Left hindlimb (tissue), 1 donor: ENCODE measurements at regions not wholly inside any gene's neighbourhood (a gene's known extent, or its start where the extent isn't known, plus 50 kb on each side); places are given as distances from the start of the nearest gene placed in this dataset.

Experiments used
- DNase-seq: peaks from one replicate; pipeline ENCODE4 v3.0.0-alpha.2; 2018

DNA sequence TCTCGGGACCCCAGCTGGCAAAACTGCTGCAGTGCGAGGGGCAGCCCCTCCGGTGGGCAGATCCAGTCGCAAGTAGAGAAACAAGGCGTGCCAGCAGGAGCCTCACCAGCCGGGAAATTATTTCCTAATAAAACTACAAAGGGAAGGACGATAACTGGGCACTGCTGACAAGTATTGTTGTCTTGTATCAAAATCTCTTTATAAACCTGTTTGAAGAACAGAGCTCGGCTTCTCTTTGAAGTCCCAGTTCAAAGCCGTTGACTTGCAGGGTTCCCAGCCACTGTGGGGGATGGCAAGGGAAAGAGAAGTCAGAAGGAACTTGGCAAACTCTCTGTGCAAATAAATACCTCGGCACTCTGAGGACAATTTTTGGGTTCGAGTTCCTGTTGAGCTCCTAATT is 504.5 kb downstream of the CD83 start:
- no peak for DNase-seq

DNA sequence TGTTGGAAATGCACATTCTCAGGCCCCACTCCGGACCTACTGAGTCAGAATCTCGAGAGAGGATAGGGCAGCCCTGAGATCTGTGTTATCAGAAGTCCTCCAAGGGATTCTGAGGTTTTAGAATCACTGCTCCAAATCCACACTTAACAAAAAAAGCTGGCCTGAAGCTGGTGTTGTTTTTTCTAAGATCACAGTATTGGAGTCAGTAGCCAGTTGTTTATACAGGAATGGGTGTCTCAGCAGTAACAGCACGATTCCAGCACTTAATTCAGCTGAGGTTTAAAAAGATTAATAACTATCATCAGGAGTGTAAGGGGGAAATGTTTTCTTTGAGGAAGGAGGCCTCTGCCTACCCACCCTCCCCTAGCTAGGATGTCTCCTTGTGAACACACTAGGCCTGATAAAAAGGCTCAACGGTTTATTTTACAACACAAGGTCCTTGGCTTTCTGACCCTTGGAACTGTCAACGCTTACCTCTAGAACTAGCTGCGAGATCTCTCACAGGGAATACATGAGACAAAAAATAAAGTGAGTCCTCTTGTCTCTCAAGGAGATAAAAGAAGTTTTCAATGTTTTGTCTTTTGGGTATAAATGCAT is 505.4 kb downstream of the CD83 start:
- no peak for DNase-seq

DNA sequence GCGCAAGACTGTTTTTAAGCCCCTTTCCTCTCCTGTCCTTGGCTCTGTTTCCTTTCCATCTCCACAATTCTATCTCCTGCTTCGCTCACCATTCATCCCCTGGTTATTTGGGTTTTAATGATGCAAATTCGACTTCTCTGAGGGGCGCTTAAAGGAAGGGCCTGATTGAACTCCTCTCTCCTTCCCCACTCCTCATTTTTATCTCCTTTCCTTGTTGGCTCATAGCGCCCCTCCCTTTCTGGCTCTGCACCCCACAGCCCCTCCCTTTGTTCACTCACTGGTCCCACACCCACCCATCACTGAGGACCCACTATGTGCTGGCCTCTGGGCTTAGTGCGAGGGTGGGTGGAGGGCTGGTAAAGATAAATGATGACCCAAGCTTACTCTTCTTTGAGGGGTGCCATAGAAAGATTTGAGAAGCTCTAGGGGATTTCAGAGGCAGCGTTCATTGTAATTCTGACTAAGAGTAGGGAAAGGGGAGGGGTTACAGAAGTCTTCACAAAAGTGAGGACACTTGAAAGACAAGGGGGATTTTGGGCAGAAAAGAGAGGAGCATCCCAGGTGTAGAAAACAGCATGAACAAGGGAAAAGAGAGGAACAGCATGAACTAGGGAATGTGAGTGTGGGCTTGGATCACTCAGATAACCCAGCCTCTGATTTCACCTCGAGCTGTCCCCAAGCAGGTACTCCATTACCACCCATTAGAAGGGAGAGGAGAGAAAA is 507.8 kb downstream of the CD83 start:
- DNase-seq, result no peak

DNA sequence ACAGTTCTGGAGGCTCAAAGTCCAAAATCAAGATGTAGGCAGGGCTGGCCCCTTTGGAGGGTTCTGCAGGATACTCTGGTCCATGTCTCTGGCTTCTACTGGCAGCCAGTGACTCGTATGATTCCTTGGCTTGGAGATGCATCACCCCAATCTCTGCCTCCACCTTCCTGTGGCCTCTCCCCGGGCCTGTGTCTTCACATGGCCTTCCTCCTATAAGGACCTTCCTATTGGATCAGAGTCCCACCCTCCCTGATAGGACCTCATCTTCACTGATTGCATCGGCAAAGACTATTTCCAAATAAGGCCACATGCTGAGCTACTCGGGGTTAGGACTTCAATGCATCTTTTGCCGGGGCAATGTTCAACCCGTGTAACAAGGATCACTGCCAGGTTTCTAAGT is 509.0 kb downstream of the CD83 start:
- no peak for DNase-seq

DNA sequence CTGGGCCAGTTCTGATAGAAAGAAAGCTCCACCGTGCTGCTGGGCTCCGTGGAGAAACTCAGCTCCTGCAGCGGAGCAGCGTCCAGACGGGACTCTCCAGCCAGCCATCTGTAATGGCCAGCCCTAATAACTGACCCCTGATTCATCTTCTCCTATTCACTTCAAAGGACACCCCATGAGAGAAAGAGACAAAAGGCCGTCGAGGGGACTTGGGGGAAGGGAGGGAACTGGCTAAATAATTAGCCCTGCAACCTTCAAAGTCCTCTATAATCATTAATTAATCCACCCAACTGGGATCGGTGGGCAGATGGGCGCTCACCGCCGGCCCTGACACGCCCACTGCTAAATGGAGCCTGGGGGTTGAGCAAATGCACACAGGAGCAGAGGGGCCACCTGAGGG is 512.4 kb downstream of the CD83 start:
- DNase-seq, result no peak

DNA sequence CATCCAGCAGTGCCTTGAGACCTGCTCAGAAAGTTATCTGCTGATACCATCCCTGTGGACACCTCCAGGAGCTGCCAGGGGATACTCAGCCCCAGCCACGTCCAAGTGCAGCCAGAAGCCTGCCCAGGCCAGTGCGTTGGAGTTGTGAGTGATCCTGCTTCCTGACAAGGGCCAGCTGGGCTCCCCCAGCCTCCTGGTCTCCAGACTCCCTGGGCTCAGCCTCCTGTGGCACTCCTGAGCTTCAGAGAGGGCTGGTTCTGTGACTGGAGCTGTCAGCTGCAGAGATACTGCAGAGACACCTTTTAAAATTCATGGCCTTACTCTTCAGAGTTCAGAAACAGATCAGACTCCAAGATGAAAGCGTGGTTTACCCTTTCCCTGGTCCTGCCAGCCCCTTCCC is 515.9 kb downstream of the CD83 start:
- DNase-seq, result no peak

DNA sequence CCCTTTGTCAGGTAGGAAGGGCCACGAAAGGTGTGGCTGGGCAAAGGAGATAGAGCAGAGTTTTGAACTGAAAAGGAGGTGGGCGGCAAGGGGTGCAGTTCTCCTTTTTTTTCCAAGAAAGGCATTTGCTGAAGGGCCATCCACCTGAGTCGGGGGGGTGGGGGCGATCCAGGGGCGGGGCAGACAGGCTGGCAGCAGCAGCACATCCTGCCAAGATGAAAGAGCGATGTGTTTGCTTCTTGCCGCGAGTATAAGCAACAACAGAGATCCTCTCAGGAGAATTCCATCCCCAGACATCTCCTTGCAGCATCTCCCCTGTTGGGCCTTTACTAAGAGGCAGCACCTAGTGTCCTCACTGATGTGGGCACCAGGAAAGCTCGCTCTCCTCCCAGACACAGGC is 516.5 kb downstream of the CD83 start:
- no peak for DNase-seq

DNA sequence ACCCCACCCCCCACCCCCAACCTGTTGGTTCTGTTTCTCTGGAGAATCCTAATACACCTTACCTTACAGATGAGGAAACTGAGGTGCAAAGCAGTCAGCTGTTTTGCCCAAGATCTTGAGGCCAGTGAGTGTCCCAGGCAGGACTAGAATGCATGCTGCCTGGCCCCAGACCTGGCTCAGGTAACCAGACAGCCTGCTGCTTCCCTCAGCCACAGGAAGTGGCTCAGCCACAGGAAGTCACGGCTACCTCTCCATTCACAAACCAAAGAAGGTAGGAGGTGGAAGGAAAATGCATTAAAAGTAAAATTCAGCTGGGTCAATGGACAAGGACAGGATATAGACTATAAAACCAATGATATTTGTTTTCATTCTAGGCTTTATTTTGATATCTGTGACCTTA is 517.6 kb downstream of the CD83 start:
- DNase-seq, result no peak

DNA sequence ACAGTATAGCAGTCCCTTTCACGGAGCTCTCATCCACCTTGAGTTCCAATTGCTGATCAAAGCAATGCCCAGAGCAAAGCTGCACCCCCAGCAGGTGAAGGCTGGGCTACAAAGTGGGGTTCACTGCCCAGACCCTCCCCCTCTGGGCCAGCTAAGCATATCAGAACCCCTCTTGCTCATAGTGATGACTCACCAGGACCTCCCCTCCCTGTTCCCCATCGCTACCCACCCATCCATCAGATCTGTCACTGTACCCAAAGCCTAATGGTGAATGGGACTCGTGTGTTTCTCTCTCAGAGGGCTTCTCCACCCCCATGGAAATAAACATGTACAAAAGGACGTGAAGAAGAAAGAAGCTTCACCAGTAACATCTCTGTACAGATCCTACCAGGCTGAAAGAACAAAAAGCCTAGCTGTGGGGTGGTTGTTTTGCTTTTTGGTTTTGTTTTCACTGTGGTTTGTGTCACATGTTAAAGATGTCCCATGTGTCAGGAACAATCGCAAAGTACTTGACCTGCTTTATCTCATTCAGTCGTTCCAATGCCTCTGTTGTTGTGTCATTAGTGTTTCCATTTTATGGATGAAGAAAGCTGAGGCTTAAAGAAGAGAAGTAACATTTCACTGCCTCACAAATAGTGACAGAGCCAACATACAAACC is 518.5 kb downstream of the CD83 start:
- no peak for DNase-seq

DNA sequence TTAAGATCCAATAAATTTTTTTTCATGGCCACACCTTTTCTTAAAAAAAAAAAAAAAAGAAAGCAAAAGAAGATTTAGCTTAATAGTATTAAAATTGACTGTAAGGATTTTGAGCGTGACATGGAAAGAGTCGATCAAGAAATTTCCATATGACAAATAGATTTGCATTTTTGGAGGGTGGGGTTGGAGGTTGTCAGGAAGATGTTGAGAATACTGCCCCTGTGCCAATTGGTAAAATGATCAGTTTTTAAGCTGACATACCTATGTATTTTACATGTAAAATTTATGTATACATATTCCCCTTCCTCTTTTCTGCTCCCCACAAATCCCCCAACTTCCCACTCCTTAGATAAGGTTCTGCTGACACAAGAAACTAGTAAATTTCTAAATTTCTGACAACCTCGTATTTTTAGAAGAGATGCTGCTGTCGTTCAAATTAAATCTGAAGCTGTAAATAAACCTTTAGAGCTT is 520.9 kb downstream of the CD83 start:
- no peak for DNase-seq

DNA sequence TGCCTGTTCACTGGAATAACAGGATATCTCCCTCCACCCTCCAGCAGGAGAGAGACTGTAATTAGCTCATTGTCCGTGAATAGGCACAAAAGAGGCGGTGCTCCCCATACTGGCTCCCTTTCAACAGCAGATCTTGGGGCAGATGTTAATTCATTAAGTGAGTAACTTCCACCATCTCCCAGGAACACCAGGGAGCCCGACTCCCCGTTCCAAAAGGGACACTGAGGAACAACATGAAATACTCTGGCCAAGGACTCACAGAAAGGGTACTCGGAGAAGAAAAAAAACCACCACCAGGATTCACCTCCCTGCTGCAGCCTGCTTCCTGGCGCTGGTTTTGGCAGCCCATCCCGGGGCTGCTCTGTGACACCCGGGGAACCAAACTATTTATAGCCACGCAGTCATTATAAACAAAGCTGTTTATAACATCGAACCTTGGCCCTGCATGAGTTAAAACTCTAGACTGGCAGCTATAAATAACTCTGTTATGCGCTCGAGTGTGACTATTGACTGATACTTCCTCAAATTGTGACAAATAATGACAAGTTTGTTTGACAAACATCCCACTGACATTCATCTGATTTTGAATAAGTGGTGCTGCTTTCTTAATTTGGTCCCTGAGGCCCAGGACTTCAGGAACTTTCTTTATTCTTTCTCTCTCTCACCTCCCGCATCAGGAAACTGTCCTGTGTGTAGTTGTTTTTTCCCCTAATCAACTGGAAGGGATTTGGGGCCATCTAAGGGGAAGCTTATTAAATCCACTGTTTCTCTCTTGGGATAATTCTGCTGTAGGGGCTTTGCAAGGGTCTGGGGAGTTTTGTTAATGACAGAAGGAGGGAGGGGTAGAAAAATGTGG is 521.6 kb downstream of the CD83 start:
- no peak for DNase-seq

DNA sequence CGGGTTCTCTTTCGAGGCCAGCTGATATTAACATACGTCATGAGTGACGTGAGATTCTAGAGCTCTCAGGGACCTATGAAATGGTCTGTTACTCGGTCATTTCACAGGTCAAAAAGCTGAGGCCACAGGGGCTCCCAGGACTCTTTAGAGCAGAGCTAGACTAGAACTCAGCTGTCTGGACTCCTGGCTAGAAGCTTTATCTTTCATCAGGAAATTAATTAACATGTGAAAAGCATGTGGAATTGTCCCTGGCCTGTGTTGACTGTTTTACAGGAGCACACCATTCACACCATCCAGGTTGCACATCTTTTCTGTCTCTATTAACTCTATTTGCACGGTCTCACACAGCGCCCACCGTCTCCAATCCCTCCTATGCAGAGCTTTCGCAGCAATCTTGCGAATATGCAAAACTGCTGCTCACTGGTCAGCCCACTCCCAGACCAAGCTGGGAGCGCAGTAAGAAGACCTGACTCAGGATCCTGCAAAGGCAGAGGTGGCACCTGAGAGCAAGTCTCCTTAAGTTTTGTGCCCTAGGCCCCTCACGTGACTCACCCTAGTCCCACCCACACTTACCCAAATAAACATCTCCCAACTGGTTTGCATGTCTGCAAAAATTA is 522.5 kb downstream of the CD83 start:
- DNase-seq, result no peak

DNA sequence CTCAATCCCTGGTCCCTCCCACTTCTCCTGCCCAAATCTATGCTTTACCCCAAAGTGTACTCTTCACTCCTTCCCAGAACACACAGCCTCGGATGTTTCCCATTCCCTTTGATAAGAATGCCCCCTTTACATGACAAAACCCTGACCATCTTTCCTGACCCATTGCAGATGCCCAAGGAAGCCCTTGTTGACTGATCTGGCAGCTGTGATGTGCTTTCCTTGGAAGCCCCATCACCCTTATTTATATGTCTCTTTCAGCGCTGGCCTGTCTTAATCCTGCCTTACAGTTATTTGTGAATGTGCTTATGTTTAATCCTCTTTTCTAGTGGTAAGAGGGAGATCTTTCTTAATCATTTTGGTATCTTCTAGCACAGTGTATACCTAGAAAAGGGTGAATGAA is 523.1 kb downstream of the CD83 start:
- no peak for DNase-seq

DNA sequence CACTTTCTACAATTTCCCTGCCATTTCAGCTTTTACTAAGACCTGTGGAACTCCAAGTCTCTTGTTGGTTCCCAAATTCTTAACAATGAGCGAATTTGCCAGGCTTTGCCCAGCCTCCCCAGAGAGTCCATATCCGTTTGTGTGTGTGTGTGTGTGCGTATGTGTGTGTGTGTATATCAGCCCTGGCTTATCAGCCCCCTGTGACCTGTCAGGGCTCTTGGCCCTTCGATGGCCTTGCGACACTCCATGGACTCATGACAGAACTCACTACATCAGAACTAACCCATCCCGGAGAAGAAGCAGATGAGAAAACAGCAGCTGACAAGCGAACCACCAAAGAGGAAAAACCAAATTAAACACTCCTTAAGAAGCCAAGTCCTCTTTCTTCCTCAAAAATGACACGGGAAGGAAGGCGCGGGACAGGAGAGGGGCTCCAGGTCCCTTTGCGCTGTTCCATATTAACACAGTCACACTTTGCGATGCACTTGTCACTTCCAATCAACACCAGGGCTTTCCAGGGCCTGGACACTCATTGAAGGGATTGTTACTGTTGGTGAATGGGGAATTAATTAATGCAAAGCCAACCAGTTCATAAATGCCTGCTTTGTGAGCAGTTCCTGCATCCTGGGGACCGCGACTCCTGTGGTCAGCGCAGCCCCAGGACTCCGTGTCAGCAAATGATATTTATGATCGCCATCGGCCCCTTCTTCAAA is 524.0 kb downstream of the CD83 start:
- DNase-seq, result no peak

DNA sequence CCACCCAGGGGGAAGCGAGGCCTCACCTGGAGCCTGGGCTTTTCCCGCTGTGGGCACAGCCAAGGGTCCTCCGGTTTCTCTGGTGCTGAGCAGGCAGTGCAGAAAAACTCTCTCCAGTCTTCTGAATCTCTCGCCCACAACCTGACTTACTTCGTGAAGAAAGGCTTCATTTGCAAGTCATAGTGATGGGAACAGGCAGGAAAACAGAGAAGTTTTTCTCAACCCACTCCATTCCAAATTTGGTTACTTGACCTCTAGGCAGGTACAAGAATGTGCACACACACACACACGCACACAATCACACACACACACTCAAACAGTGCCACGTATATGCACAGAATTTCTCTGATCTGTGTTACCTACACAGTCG is 524.5 kb downstream of the CD83 start:
- no peak for DNase-seq

DNA sequence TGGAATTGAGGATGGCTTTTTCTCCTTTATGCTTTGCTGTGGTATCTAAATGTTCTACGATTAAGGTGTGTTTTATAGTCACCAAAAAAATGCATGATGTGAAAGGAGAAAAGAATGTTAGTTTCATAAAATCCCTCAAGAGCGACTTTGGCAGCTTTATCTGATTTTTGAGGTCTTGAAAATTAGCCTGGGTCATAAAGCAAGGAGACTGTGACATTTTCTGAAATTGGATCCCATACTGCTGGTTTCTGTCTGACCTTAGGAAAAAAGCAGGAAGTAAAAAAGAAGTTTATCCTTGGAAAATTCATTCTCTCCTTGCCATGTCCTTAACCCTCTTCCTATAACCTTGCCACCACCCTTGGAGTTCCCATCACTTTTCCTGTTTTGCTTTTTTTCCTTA is 525.3 kb downstream of the CD83 start:
- no peak for DNase-seq

DNA sequence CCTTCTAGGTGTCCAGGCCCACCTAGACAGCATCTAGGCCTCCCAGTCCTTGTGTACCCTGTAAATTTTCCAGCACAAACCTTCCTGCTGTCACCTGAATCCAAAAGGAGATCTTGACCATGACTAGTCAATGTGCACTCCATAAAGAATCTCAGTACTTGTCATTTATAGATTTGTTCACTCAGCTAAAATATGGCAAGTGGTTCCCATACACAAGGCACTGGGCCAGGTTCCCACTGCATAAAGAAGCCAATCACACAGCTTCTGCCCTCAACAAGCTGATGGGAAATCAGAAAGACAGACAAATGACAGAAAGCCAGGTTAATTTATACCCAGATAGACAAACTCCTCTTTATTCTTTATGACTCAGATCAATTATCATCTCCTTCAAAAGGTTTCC is 526.8 kb downstream of the CD83 start:
- DNase-seq, result no peak

DNA sequence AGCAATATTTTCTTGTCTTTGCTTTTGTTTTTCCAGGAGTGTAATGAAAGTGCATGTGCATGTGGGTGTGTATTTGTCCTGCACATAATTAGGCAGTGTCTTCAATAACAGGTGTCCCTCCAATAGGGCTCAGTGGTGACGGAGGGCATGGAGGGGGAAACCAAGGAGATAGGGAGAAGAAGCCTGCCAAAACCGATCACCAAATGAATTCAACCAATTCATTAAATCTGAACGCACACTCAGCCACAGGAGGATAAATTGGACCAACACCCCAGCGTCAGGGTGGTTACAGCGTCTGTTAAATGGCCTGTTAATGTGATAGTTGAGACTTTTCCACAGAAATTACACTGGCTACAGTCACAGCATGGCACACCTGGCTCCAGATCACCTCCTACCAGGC is 527.6 kb downstream of the CD83 start:
- DNase-seq, result no peak

DNA sequence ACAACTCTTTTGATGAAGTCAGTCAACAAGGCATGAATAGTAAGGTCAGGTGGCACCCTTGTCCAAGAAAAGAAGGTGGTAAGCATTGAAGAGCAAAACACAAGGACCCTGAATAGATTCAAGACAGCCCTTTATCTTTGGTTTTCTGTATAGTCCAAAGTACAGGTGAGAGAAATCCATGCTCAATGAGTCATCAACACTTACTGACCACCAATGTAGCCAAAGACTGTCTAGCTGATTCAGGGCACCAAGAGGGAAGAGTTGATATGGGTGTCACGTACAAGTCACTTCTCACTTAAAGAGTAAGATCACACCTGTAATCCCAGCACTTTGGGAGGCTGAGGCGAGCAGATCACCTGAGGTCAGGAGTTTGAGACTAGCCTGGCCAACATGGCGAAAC is 528.3 kb downstream of the CD83 start:
- DNase-seq, result no peak

DNA sequence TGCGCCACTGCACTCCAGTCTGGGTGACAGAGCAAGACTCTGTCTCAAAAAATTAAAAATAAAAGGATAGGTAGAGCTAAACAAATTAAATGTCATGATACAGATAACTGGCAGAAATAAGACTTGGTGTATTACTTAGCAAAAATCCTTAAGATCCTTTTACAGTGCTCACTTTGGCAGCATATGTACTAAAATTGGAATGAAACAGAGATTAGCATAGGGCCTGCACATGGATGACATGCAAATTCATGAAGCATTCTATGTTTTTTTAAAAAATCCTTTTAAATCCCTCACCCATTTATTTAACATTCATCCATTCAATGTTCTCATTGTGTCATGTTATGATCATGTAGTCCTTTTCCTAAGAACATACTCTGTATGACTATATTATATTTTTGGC is 528.8 kb downstream of the CD83 start:
- no peak for DNase-seq

DNA sequence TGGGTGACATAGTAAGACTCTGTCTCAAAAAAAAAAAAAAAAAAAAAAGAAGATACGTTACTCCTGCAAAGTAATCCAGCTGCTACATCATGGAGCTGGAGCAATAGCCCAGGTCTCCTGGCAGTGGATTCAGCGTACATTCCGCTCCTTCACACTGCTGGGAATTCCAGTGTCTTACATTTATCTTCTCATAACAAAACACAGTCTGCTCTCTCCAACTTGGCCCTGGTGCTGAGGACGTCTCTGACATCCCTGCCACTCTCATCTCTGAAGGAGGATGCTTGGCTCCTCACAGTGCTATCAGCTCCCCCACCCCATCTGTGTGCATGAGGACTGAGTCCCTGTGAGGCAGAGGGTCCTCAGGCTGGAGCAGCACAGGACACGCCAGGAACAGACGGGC is 529.8 kb downstream of the CD83 start:
- DNase-seq, result no peak

DNA sequence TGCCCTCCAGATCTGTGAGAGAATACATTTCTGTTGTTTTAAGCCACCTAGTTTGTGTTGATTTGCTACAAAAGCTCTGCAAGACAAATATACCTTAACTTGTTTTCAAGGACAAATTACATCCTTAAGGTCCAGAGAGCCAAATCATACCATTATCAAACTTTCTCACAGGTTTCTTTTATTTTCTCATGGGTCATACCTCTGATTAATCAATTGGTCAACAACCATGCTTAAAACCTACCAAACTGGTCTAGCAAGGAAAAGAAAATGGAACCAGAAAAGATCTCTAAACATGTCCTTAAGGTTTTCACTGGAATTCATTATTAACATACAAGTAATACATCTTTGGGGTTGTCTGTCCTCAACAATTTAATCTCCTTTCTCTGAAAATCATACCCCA is 535.0 kb downstream of the CD83 start:
- DNase-seq, result no peak
